Ascending aorta (tissue), 2 donors: ENCODE measurements at regions not wholly inside any gene's neighbourhood (a gene's known extent, or its start where the extent isn't known, plus 50 kb on each side); places are given as distances from the start of the nearest gene placed in this dataset.

Source experiments
- DNase-seq, 2 donors: peaks; one replicate each; pipeline ENCODE4 v3.0.0-alpha.2; 2019; ENCODE audit warnings: low spot score in 2 of 2
- H3K27ac ChIP-seq, 2 donors: fragments of 200-600 bp; sonication (generic); one replicate each; pipeline ENCODE4 v1.5.1; 2016 to 2017; ENCODE audit warnings: mild to moderate bottlenecking in 1 of 2
- H3K27me3 ChIP-seq: fragments of 200-600 bp; sonication (generic); one replicate; pipeline ENCODE4 v1.5.1; 2017
- H3K36me3 ChIP-seq, 2 donors: fragments of 200-600 bp; sonication (generic); one replicate each; pipeline ENCODE4 v1.5.1; 2016
- H3K4me1 ChIP-seq, 2 donors: fragments of 200-600 bp; sonication (generic); one replicate each; pipeline ENCODE4 v1.5.1; 2016 to 2017; ENCODE audit warnings: mild to moderate bottlenecking in 1 of 2
- H3K4me3 ChIP-seq, 2 donors: fragments of 200-600 bp; sonication (generic); one replicate each; pipeline ENCODE4 v1.5.1; 2016 to 2017; ENCODE audit warnings: mild to moderate bottlenecking in 1 of 2
- H3K9me3 ChIP-seq, 2 donors: fragments of 200-600 bp; sonication (generic); one replicate each; pipeline ENCODE4 v1.5.1; 2016
- intact Hi-C: fragments of 100-400 bp; cut with DNase I; formaldehyde crosslinking; loops from one replicate; pipeline ENCODE4 v1.15.1; 2023
- TF ChIP-seq, protein P1 (sequence below), 3 experiments: fragments of 200-600 bp in 2 of 3; fragments of 450-650 bp in 1 of 3; sonication (generic) in 2 of 3; IDR thresholded peaks; one replicate each; pipeline ENCODE4 v1.5.1; 2016 to 2019; ENCODE audit warnings: antibody characterized with exemption in 3 of 3, mild to moderate bottlenecking in 1 of 3, moderate library complexity in 1 of 3

DNA sequence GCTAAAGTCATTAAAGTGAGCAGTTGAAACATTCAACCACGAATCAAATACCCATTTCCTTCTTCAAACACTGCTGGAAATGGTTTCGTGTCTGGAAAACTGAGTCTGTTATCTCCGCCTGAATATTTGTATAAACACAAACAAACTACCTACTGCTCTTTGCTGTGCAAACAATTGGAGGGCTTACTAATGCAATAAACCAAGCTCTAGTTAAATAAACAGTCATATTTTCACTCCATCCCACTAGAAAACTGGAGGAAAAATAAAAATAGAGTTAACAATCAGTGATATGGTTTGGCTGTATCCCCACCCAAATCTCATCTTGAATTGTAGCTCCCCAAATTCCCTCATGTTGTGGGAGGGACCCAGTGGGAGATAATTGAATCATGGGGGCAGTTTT, 397.6 kb downstream of the RASEF start:
- Histone ChIP-seq H3K27me3 (no peaks in the 10 kb centered on the region), H3K9me3 (no peaks in the 10 kb centered on the region), H3K4me3 (no peak overlapping the region), H3K27ac (no peak overlapping the region), H3K36me3 (no peaks in the 10 kb centered on the region), H3K4me1 (no peaks in the 10 kb centered on the region)
- TF ChIP-seq, protein P1, sequence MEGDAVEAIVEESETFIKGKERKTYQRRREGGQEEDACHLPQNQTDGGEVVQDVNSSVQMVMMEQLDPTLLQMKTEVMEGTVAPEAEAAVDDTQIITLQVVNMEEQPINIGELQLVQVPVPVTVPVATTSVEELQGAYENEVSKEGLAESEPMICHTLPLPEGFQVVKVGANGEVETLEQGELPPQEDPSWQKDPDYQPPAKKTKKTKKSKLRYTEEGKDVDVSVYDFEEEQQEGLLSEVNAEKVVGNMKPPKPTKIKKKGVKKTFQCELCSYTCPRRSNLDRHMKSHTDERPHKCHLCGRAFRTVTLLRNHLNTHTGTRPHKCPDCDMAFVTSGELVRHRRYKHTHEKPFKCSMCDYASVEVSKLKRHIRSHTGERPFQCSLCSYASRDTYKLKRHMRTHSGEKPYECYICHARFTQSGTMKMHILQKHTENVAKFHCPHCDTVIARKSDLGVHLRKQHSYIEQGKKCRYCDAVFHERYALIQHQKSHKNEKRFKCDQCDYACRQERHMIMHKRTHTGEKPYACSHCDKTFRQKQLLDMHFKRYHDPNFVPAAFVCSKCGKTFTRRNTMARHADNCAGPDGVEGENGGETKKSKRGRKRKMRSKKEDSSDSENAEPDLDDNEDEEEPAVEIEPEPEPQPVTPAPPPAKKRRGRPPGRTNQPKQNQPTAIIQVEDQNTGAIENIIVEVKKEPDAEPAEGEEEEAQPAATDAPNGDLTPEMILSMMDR (IDR thresholded peaks at IDR 0.05): no peak
- no peak for DNase-seq
- intact Hi-C loops: no loop called here

DNA sequence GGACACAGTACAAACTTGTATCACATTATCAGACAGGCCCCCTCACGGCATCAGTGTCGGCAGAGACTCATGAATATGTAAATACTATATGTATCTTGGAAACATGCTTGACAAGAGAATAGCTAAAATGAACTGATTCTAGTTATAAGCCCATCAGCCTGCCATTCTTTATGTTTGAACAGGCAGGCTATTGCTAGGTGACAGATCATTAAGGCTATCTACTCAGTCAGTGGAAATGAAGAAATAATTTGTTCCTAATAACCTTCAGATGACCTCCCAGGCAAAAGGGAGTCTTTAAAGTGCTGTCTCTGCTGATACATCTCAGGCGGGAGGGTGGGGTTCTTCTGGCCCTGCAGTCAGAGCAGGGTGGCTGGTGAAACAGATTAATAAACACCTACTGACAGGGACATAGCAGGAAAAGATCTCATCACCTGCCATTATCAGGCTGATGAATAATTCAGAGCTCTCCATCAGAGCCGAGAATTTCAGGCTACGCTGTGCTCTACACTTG, 394.2 kb downstream of the RASEF start:
- Histone ChIP-seq H3K9me3 (no peaks in the 10 kb centered on the region), H3K4me1 (no peaks in the 10 kb centered on the region), H3K27ac (no peak overlapping the region), H3K27me3 (no peaks in the 10 kb centered on the region), H3K4me3 (no peak overlapping the region), H3K36me3 (no peaks in the 10 kb centered on the region)
- no peak for DNase-seq
- intact Hi-C loops: no loop called here
- TF ChIP-seq, protein P1 (IDR thresholded peaks at IDR 0.05): no peak

DNA sequence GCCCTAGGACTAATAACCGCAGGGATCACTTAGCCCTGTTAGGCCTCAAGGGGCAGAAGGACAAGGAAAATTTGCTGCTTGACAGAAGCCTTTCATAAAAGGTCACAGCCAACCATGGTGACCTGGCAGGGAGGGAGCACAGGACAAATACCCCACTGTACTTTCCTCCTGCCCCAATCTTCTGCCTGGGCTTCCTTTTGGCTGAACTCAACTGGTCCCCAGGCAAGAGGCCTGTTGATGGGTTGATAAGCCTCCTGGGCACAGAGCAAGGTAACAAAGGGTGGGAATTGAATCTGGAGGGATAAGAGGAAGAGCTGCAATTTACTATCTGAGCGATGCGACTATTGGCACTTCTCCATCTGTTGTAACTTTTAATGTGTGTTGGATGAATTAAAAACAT, 392.9 kb downstream of the RASEF start:
- Histone ChIP-seq H3K4me1 (no peaks in the 10 kb centered on the region), H3K4me3 (no peak overlapping the region), H3K9me3 (no peaks in the 10 kb centered on the region), H3K27me3 (no peaks in the 10 kb centered on the region), H3K36me3 (no peaks in the 10 kb centered on the region), H3K27ac (no peak overlapping the region)
- no peak for DNase-seq
- intact Hi-C loops: no loop called here
- TF ChIP-seq, protein P1 (IDR thresholded peaks at IDR 0.05): no peak

DNA sequence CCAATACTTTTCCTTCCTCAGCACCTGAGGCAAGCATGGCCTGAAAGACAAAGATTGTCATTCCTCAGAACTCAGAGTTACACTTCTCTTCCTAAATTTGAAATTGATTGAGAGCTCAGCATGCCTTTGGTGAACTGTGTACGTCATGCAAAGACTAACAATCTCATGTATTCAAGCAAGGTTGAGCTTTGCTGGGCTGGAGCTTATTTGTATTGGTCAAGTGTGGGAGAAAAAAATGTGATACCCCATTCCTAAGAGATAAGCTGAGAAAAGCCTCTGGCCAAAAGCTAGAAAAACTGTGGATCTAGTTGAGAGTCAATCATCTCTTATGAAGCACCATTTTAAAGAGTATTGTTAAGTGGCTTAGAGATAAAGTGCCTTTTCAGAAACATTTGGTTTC, 392.2 kb downstream of the RASEF start:
- Histone ChIP-seq H3K27ac (no peak overlapping the region), H3K27me3 (no peaks in the 10 kb centered on the region)

DNA sequence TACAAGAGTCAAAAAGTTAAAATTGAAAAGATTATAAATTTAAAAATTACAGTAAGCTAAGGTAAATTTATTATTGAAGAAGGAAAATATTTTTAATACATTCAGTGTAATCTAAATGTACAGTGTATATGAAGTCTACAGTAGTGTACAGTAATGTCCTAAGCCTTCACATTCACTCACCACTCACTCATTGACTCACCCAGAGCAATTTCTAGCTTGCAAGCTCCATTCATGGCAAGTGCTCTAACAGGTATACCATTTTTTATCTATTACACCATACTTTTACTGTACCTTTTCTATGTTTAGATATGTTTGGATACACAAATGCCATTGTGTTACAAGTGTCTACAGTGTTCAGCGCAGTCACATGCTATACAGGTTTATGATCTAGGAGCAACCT, 389.7 kb downstream of the RASEF start:
- Histone ChIP-seq H3K4me3 (no peak overlapping the region), H3K9me3 (no peaks in the 10 kb centered on the region), H3K27ac (no peak overlapping the region), H3K4me1 (no peaks in the 10 kb centered on the region), H3K27me3 (no peaks in the 10 kb centered on the region), H3K36me3 (no peaks in the 10 kb centered on the region)
- TF ChIP-seq, protein P1 (IDR thresholded peaks at IDR 0.05): no peak
- no peak for DNase-seq
- intact Hi-C loops: no loop called here

More for the DNA sequence above, 392.2 kb downstream of the RASEF start:
- Histone ChIP-seq H3K4me3 (no peak overlapping the region), H3K4me1 (no peaks in the 10 kb centered on the region), H3K36me3 (no peaks in the 10 kb centered on the region), H3K9me3 (no peaks in the 10 kb centered on the region)
- intact Hi-C loops: no loop called here
- no peak for DNase-seq
- TF ChIP-seq, protein P1 (IDR thresholded peaks at IDR 0.05): no peak

DNA sequence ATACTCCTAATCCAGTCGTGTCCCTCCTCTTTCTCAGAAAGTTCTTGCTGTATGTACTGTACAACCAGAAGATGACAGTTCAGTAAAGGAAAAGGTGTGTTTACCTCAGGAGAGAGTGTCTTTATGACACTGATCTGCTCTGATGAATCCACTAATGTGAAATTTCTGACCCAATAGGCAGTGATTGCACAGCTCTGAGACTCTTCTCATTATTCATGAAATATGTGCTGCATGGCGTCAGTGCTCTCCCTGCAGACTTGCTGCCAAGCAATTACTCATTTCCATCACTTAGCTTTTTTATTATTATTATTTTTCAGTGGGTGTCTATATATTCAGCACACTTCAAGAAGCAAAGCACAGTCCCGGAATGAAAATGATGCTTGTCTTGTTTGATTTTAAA, 389.0 kb downstream of the RASEF start:
- DNase-seq: no peak
- TF ChIP-seq, protein P1 (IDR thresholded peaks at IDR 0.05): no peak
- Histone ChIP-seq H3K9me3 (no peaks in the 10 kb centered on the region), H3K4me1 (no peaks in the 10 kb centered on the region), H3K27ac (no peak overlapping the region), H3K4me3 (no peak overlapping the region), H3K36me3 (no peaks in the 10 kb centered on the region), H3K27me3 (no peaks in the 10 kb centered on the region)
- intact Hi-C loops: no loop called here
